B cell (primary cell): ENCODE measurements at regions not wholly inside any gene's neighbourhood (a gene's known extent, or its start where the extent isn't known, plus 50 kb on each side); places are given as distances from the start of the nearest gene placed in this dataset.

Experiments used
- ATAC-seq: fragments of 200-7000 bp; cut with Tn5 transposase; one replicate; pipeline ENCODE4 v1.10.0; 2021; ENCODE audit warnings: low read depth, mild to moderate bottlenecking, moderate number of reproducible peaks, moderate library complexity
- CTCF ChIA-PET: fragments of 350-600 bp; sonication (Branson Sonifier 250); formaldehyde crosslinking; loops from one replicate; lab custom pipeline; 2021; ENCODE audit warnings: antibody characterized with exemption, inconsistent platforms; lab: Charles Lee
- POLR2A ChIA-PET: fragments of 350-600 bp; sonication (Branson Sonifier 250); formaldehyde crosslinking; loops from one replicate; lab custom pipeline; 2021; ENCODE audit warnings: antibody characterized with exemption; lab: Charles Lee
- DNase-seq: peaks from one replicate; pipeline ENCODE4 v3.0.0; 2013
- H2AFZ ChIP-seq: 2 replicates; pipeline ENCODE4 v1.6.1; 2012; ENCODE audit warnings: mild to moderate bottlenecking, low read depth, low read length; ENCODE audit not compliant: insufficient read depth, poor library complexity, severe bottlenecking
- H3K27ac ChIP-seq, 2 donors: 1 replicate in 1 of 2; 2 replicates in 1 of 2; pipeline ENCODE4 v1.5.1; 2012 to 2013; ENCODE audit warnings: low read length in 2 of 2, mild to moderate bottlenecking in 2 of 2, moderate library complexity in 1 of 2
- H3K27me3 ChIP-seq, 4 experiments: fragments of 200-600 bp in 1 of 4; sonication (generic) in 1 of 4; replicated peaks in 1 of 4; 1 replicate in 2 of 4; 2 replicates in 2 of 4; pipeline versions ENCODE4 v1.6.1 to v1.7.0; 2013 to 2016; ENCODE audit warnings: low read length in 3 of 4, mild to moderate bottlenecking in 2 of 4, mixed read lengths in 1 of 4, moderate library complexity in 1 of 4; ENCODE audit not compliant: insufficient read depth in 4 of 4, control insufficient read depth in 3 of 4; ENCODE audit errors: control extremely low read depth in 1 of 4
- H3K36me3 ChIP-seq, 2 experiments: replicated peaks in 1 of 2; 1 replicate in 1 of 2; 2 replicates in 1 of 2; pipeline versions ENCODE4 v1.6.1 to v1.7.1; 2013; ENCODE audit warnings: low read length in 1 of 2; ENCODE audit not compliant: insufficient read depth in 2 of 2, control insufficient read depth in 1 of 2; ENCODE audit errors: control extremely low read depth in 1 of 2, extremely low read depth in 1 of 2
- H3K4me1 ChIP-seq, 2 donors: fragments of 200-600 bp in 1 of 2; sonication (generic) in 1 of 2; 1 replicate in 1 of 2; 2 replicates in 1 of 2; pipeline versions ENCODE4 v1.5.1 to v1.6.1; 2013 to 2017; ENCODE audit warnings: low read length in 2 of 2; ENCODE audit not compliant: control insufficient read depth in 2 of 2, insufficient read depth in 2 of 2
- H3K4me2 ChIP-seq: replicated peaks from 2 replicates; pipeline ENCODE3; 2012; ENCODE audit warnings: mild to moderate bottlenecking, low read depth, low read length; ENCODE audit not compliant: poor library complexity, severe bottlenecking
- H3K4me3 ChIP-seq, 5 experiments: fragments of 200-600 bp in 1 of 5; sonication (generic) in 1 of 5; 1 replicate in 3 of 5; 2 replicates in 2 of 5; pipeline versions ENCODE4 v1.5.1 to v1.7.0; 2011 to 2016; ENCODE audit warnings: low read length in 4 of 5, mild to moderate bottlenecking in 4 of 5, low read depth in 2 of 5, control low read depth in 1 of 5, moderate library complexity in 1 of 5; ENCODE audit not compliant: insufficient read depth in 1 of 5; ENCODE audit errors: control extremely low read depth in 1 of 5, extremely low read depth in 1 of 5
- H3K79me2 ChIP-seq: fragments of 200-600 bp; sonication (generic); one replicate; pipeline ENCODE4 v1.6.0; 2016; ENCODE audit warnings: low read length; ENCODE audit not compliant: control insufficient read depth, insufficient read depth
- H3K9ac ChIP-seq: fragments of 200-600 bp; sonication (generic); 2 replicates; pipeline ENCODE4 v1.6.1; 2017; ENCODE audit warnings: mild to moderate bottlenecking, low read length, moderate library complexity
- H3K9me3 ChIP-seq, 3 donors: one replicate each; pipeline versions ENCODE4 v1.6.1 to v1.7.1; 2013; ENCODE audit warnings: low read length in 2 of 3; ENCODE audit not compliant: control insufficient read depth in 2 of 3, insufficient read depth in 1 of 3; ENCODE audit errors: control extremely low read depth in 1 of 3
- H4K20me1 ChIP-seq: 2 replicates; pipeline ENCODE4 v1.6.0; 2012; ENCODE audit warnings: mild to moderate bottlenecking, low read length; ENCODE audit not compliant: insufficient read depth, control insufficient read depth, poor library complexity, severe bottlenecking
- H3K27ac Mint-ChIP-seq: one replicate; pipeline ENCODE4 v1.8.0; 2021; ENCODE audit warnings: mixed read lengths
- H3K27me3 Mint-ChIP-seq: one replicate; pipeline ENCODE4 v1.8.0; 2021; ENCODE audit warnings: mixed read lengths
- H3K4me1 Mint-ChIP-seq: one replicate; pipeline ENCODE4 v1.8.0; 2021; ENCODE audit warnings: mixed read lengths
- H3K4me3 Mint-ChIP-seq: one replicate; pipeline ENCODE4 v1.8.0; 2021; ENCODE audit warnings: mixed read lengths
- H3K9me3 Mint-ChIP-seq: one replicate; pipeline ENCODE4 v1.8.0; 2022; ENCODE audit warnings: mixed read lengths; ENCODE audit not compliant: insufficient read depth
- EZH2 ChIP-seq: IDR thresholded peaks from 2 replicates; pipeline ENCODE4 v1.6.1; 2012; ENCODE audit warnings: borderline replicate concordance, low read depth, mild to moderate bottlenecking, moderate library complexity, low read length; ENCODE audit not compliant: insufficient read depth, poor library complexity, severe bottlenecking
- WGBS: methylation state at CpG from one replicate; pipeline ENCODE4 v1.1.5; 2013; ENCODE audit warnings: missing lambda C conversion rate; ENCODE audit not compliant: insufficient coverage; 5-methylcytosine and 5-hydroxymethylcytosine counted together
- intact Hi-C: fragments of 100-400 bp; cut with micrococcal nuclease; formaldehyde crosslinking; loops from one replicate; pipeline ENCODE4 v1.10.0; 2022
- TF ChIP-seq, protein P1 (sequence below): fragments of 200-600 bp; IDR thresholded peaks from one replicate; pipeline ENCODE4 v1.8.0; 2022; ENCODE audit warnings: antibody characterized with exemption, mild to moderate bottlenecking

GRCh38 chr18:1993866-1994265 lies 577.4 kb downstream of the METTL4 start:
- Histone ChIP-seq H2AFZ (no peak overlapping the region), H3K9me3 (no peaks in the 10 kb centered on the region), H3K27ac (no peak overlapping the region), H4K20me1 (no peaks in the 10 kb centered on the region), H3K4me3 (no peak overlapping the region), H3K4me2 (no peak overlapping the region), H3K79me2 (no peaks in the 10 kb centered on the region), H3K9ac (no peak overlapping the region), H3K4me1 (no peaks in the 10 kb centered on the region), H3K36me3 (no peaks in the 10 kb centered on the region), H3K27me3 (no peaks in the 10 kb centered on the region)
- WGBS = no CpG with 5 or more reads among the region's 3 CpGs
- ChIA-PET CTCF (no interaction called here), POLR2A (no interaction called here)
- Mint-ChIP-seq H3K27me3 (peaks cover 4% of the 10 kb centered on the region), H3K27ac (no peak overlapping the region), H3K4me3 (no peak overlapping the region), H3K4me1 (no peaks in the 10 kb centered on the region), H3K9me3 (no peaks in the 10 kb centered on the region)
- DNase-seq (no peak), ATAC-seq (no peak)
- TF ChIP-seq EZH2 = no peak
- TF ChIP-seq, protein P1, sequence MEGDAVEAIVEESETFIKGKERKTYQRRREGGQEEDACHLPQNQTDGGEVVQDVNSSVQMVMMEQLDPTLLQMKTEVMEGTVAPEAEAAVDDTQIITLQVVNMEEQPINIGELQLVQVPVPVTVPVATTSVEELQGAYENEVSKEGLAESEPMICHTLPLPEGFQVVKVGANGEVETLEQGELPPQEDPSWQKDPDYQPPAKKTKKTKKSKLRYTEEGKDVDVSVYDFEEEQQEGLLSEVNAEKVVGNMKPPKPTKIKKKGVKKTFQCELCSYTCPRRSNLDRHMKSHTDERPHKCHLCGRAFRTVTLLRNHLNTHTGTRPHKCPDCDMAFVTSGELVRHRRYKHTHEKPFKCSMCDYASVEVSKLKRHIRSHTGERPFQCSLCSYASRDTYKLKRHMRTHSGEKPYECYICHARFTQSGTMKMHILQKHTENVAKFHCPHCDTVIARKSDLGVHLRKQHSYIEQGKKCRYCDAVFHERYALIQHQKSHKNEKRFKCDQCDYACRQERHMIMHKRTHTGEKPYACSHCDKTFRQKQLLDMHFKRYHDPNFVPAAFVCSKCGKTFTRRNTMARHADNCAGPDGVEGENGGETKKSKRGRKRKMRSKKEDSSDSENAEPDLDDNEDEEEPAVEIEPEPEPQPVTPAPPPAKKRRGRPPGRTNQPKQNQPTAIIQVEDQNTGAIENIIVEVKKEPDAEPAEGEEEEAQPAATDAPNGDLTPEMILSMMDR = no peak
- intact Hi-C loops = no loop called here

DNA sequence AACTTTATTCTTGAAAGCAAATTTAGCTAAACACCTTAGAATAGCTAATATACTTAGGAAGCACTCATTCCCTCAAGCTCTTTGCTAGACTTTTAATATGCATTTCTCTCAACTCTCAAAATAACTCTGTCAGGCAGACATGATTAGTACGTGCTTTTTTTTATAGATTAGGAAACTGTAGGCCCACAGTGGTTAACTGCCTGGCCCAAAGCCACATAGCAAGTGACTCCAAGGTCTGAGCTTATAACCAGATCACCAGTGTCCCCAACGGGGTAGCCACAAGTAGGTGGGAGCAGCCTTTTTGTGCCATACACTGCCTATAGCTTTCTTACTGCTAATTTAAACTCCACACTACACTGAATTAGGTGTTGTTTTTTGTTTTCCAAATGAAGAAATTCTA lies 576.8 kb downstream of the METTL4 start:
- TF ChIP-seq, protein P1 = no peak
- TF ChIP-seq EZH2 = no peak
- no peak overlapping the region for H2AFZ ChIP-seq
- DNase-seq (no peak), ATAC-seq (no peak)
- no peaks in the 10 kb centered on the region for H3K9me3 Mint-ChIP-seq
- CTCF ChIA-PET = no interaction called here
- no peak overlapping the region for H3K4me3 ChIP-seq
- H3K27me3 Mint-ChIP-seq = peaks cover 4% of the 10 kb centered on the region
- no peak overlapping the region for H3K27ac ChIP-seq
- no peak overlapping the region for H3K27ac Mint-ChIP-seq
- H3K9ac ChIP-seq = no peak overlapping the region
- no peaks in the 10 kb centered on the region for H3K79me2 ChIP-seq
- no peaks in the 10 kb centered on the region for H3K27me3 ChIP-seq
- H3K4me1 Mint-ChIP-seq = no peaks in the 10 kb centered on the region
- no peaks in the 10 kb centered on the region for H4K20me1 ChIP-seq
- intact Hi-C loops = no loop called here
- H3K4me3 Mint-ChIP-seq = no peak overlapping the region
- H3K4me2 ChIP-seq = no peak overlapping the region
- POLR2A ChIA-PET = no interaction called here
- no peaks in the 10 kb centered on the region for H3K36me3 ChIP-seq
- H3K4me1 ChIP-seq = no peaks in the 10 kb centered on the region
- no peaks in the 10 kb centered on the region for H3K9me3 ChIP-seq
- 17% methylated on average over 1 of the region's 2 CpGs for WGBS
